ENCODE measurements at regions not wholly inside any gene's neighbourhood (a gene's known extent, or its start where the extent isn't known, plus 50 kb on each side); places are given as distances from the start of the nearest gene placed in this dataset.

- H3K9ac ChIP-seq (ENCODE audit: low read depth, low read length): no peak overlapping the region
- H3K27me3 ChIP-seq (ENCODE audit: control insufficient read depth, insufficient read depth, low read length): no peaks in the 10 kb centered on the region
- peaks cover 15% of the 10 kb centered on the region for H3K4me1 ChIP-seq (ENCODE audit: control insufficient read depth, insufficient read depth, low read length)
- no peaks in the 10 kb centered on the region for H3K9me3 ChIP-seq (ENCODE audit: control insufficient read depth, insufficient read depth, low read length)
- no peak overlapping the region for H3K4me3 ChIP-seq (ENCODE audit: low read depth, low read length)
- H3K36me3 ChIP-seq (ENCODE audit: control insufficient read depth, insufficient read depth, low read length): no peaks in the 10 kb centered on the region
These were observed 237.2 kb upstream of the DCN start for GRCh38 chr12:91419809-91420208.

GRCh38 chr12:91418221-91419090, 235.8 kb upstream of the DCN start:
- Histone ChIP-seq H3K4me1 (ENCODE audit: control insufficient read depth, insufficient read depth, low read length) (peaks cover 10% of the 10 kb centered on the region), H3K27me3 (ENCODE audit: control insufficient read depth, insufficient read depth, low read length) (no peaks in the 10 kb centered on the region), H3K9ac (ENCODE audit: low read depth, low read length) (no peak overlapping the region), H3K4me3 (ENCODE audit: low read depth, low read length) (no peak overlapping the region), H3K9me3 (ENCODE audit: control insufficient read depth, insufficient read depth, low read length) (no peaks in the 10 kb centered on the region), H3K36me3 (ENCODE audit: control insufficient read depth, insufficient read depth, low read length) (no peaks in the 10 kb centered on the region)

GRCh38 chr12:91417650-91418049, 235.0 kb upstream of the DCN start:
- Histone ChIP-seq H3K36me3 (ENCODE audit: control insufficient read depth, insufficient read depth, low read length) (no peaks in the 10 kb centered on the region), H3K9me3 (ENCODE audit: control insufficient read depth, insufficient read depth, low read length) (no peaks in the 10 kb centered on the region), H3K4me3 (ENCODE audit: low read depth, low read length) (no peak overlapping the region), H3K27me3 (ENCODE audit: control insufficient read depth, insufficient read depth, low read length) (no peaks in the 10 kb centered on the region), H3K9ac (ENCODE audit: low read depth, low read length) (no peak overlapping the region), H3K4me1 (ENCODE audit: control insufficient read depth, insufficient read depth, low read length) (peaks cover 4% of the 10 kb centered on the region)

GRCh38 chr12:91414636-91415035, 232.0 kb upstream of the DCN start:
- Histone ChIP-seq H3K9ac (ENCODE audit: low read depth, low read length) (no peak overlapping the region), H3K4me3 (ENCODE audit: low read depth, low read length) (no peak overlapping the region), H3K36me3 (ENCODE audit: control insufficient read depth, insufficient read depth, low read length) (no peaks in the 10 kb centered on the region), H3K27me3 (ENCODE audit: control insufficient read depth, insufficient read depth, low read length) (no peaks in the 10 kb centered on the region), H3K4me1 (ENCODE audit: control insufficient read depth, insufficient read depth, low read length) (no peaks in the 10 kb centered on the region), H3K9me3 (ENCODE audit: control insufficient read depth, insufficient read depth, low read length) (no peaks in the 10 kb centered on the region)

GRCh38 chr12:91413581-91414546, 231.2 kb upstream of the DCN start:
- no peaks in the 10 kb centered on the region for H3K4me1 ChIP-seq (ENCODE audit: control insufficient read depth, insufficient read depth, low read length)
- no peaks in the 10 kb centered on the region for H3K9me3 ChIP-seq (ENCODE audit: control insufficient read depth, insufficient read depth, low read length)
- H3K36me3 ChIP-seq (ENCODE audit: control insufficient read depth, insufficient read depth, low read length): no peaks in the 10 kb centered on the region
- H3K4me3 ChIP-seq (ENCODE audit: low read depth, low read length): no peak overlapping the region
- no peak overlapping the region for H3K9ac ChIP-seq (ENCODE audit: low read depth, low read length)
- no peaks in the 10 kb centered on the region for H3K27me3 ChIP-seq (ENCODE audit: control insufficient read depth, insufficient read depth, low read length)

- H3K9ac ChIP-seq (ENCODE audit: low read depth, low read length): no peak overlapping the region
- H3K9me3 ChIP-seq (ENCODE audit: control insufficient read depth, insufficient read depth, low read length): no peaks in the 10 kb centered on the region
- H3K4me1 ChIP-seq (ENCODE audit: control insufficient read depth, insufficient read depth, low read length): peaks cover 3% of the 10 kb centered on the region
- no peaks in the 10 kb centered on the region for H3K27me3 ChIP-seq (ENCODE audit: control insufficient read depth, insufficient read depth, low read length)
- no peaks in the 10 kb centered on the region for H3K36me3 ChIP-seq (ENCODE audit: control insufficient read depth, insufficient read depth, low read length)
- no peak overlapping the region for H3K4me3 ChIP-seq (ENCODE audit: low read depth, low read length)
These were observed 224.3 kb upstream of the DCN start for GRCh38 chr12:91406920-91407341.

GRCh38 chr12:91404441-91404840, 221.8 kb upstream of the DCN start:
- Histone ChIP-seq H3K4me3 (ENCODE audit: low read depth, low read length) (no peak overlapping the region), H3K27me3 (ENCODE audit: control insufficient read depth, insufficient read depth, low read length) (no peaks in the 10 kb centered on the region), H3K9ac (ENCODE audit: low read depth, low read length) (no peak overlapping the region), H3K9me3 (ENCODE audit: control insufficient read depth, insufficient read depth, low read length) (no peaks in the 10 kb centered on the region), H3K36me3 (ENCODE audit: control insufficient read depth, insufficient read depth, low read length) (no peaks in the 10 kb centered on the region), H3K4me1 (ENCODE audit: control insufficient read depth, insufficient read depth, low read length) (peaks cover 3% of the 10 kb centered on the region)

GRCh38 chr12:91401190-91401589, 218.6 kb upstream of the DCN start:
- H3K9ac ChIP-seq (ENCODE audit: low read depth, low read length): no peak overlapping the region
- H3K4me1 ChIP-seq (ENCODE audit: control insufficient read depth, insufficient read depth, low read length): peaks cover 1% of the 10 kb centered on the region
- no peaks in the 10 kb centered on the region for H3K36me3 ChIP-seq (ENCODE audit: control insufficient read depth, insufficient read depth, low read length)
- H3K9me3 ChIP-seq (ENCODE audit: control insufficient read depth, insufficient read depth, low read length): no peaks in the 10 kb centered on the region
- no peaks in the 10 kb centered on the region for H3K27me3 ChIP-seq (ENCODE audit: control insufficient read depth, insufficient read depth, low read length)
- H3K4me3 ChIP-seq (ENCODE audit: low read depth, low read length): no peak overlapping the region

GRCh38 chr12:91400271-91400670, 217.7 kb upstream of the DCN start:
- Histone ChIP-seq H3K4me1 (ENCODE audit: control insufficient read depth, insufficient read depth, low read length) (no peaks in the 10 kb centered on the region), H3K9me3 (ENCODE audit: control insufficient read depth, insufficient read depth, low read length) (no peaks in the 10 kb centered on the region), H3K36me3 (ENCODE audit: control insufficient read depth, insufficient read depth, low read length) (no peaks in the 10 kb centered on the region), H3K9ac (ENCODE audit: low read depth, low read length) (no peak overlapping the region), H3K4me3 (ENCODE audit: low read depth, low read length) (no peak overlapping the region), H3K27me3 (ENCODE audit: control insufficient read depth, insufficient read depth, low read length) (no peaks in the 10 kb centered on the region)

GRCh38 chr12:91397866-91398532, 215.4 kb upstream of the DCN start:
- Histone ChIP-seq H3K27me3 (ENCODE audit: control insufficient read depth, insufficient read depth, low read length) (no peaks in the 10 kb centered on the region), H3K4me3 (ENCODE audit: low read depth, low read length) (no peak overlapping the region), H3K9ac (ENCODE audit: low read depth, low read length) (no peak overlapping the region), H3K9me3 (ENCODE audit: control insufficient read depth, insufficient read depth, low read length) (no peaks in the 10 kb centered on the region), H3K4me1 (ENCODE audit: control insufficient read depth, insufficient read depth, low read length) (no peaks in the 10 kb centered on the region), H3K36me3 (ENCODE audit: control insufficient read depth, insufficient read depth, low read length) (no peaks in the 10 kb centered on the region)

- Histone ChIP-seq H3K4me3 (ENCODE audit: low read depth, low read length) (no peak overlapping the region), H3K27me3 (ENCODE audit: control insufficient read depth, insufficient read depth, low read length) (no peaks in the 10 kb centered on the region), H3K9me3 (ENCODE audit: control insufficient read depth, insufficient read depth, low read length) (no peaks in the 10 kb centered on the region), H3K9ac (ENCODE audit: low read depth, low read length) (no peak overlapping the region), H3K36me3 (ENCODE audit: control insufficient read depth, insufficient read depth, low read length) (no peaks in the 10 kb centered on the region), H3K4me1 (ENCODE audit: control insufficient read depth, insufficient read depth, low read length) (no peaks in the 10 kb centered on the region)
These were observed 213.7 kb upstream of the DCN start for GRCh38 chr12:91396293-91396692.

Data from iPS-15b (cell line).